ENCODE measurements at regions not wholly inside any gene's neighbourhood (a gene's known extent, or its start where the extent isn't known, plus 50 kb on each side); places are given as distances from the start of the nearest gene placed in this dataset.

DNA sequence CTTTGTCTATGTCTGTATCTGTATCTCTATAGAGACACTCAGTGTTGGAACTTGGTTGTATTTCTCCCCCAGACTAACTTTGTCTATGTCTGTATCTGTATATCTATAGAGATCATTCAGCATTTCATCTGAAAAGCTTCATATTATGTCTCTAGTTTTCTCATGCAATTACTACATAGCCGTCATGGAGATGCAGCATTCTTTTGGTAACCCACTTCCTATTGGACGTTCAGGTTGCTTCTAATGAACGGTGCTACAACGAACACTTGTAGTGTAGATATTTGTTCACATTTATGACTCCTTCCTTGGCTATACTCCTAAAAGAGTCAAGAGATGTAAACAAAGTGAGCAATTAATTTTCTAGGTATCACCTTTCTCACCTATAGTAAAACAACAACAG, 81.5 kb upstream of the KCNA1 start:
- no peak for TF ChIP-seq EZH2 (IDR thresholded peaks at IDR 0.05; ENCODE audit: borderline replicate concordance)
- TF ChIP-seq EZH2phosphoT487 (IDR thresholded peaks at IDR 0.05; ENCODE audit: low read depth, severe bottlenecking, unreplicated experiment), result no peak
- TF ChIP-seq, protein P1, sequence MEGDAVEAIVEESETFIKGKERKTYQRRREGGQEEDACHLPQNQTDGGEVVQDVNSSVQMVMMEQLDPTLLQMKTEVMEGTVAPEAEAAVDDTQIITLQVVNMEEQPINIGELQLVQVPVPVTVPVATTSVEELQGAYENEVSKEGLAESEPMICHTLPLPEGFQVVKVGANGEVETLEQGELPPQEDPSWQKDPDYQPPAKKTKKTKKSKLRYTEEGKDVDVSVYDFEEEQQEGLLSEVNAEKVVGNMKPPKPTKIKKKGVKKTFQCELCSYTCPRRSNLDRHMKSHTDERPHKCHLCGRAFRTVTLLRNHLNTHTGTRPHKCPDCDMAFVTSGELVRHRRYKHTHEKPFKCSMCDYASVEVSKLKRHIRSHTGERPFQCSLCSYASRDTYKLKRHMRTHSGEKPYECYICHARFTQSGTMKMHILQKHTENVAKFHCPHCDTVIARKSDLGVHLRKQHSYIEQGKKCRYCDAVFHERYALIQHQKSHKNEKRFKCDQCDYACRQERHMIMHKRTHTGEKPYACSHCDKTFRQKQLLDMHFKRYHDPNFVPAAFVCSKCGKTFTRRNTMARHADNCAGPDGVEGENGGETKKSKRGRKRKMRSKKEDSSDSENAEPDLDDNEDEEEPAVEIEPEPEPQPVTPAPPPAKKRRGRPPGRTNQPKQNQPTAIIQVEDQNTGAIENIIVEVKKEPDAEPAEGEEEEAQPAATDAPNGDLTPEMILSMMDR (IDR thresholded peaks at IDR 0.05; ENCODE audit: poor library complexity), result no peak
- no peaks in the 10 kb centered on the region for H3K9me3 ChIP-seq (ENCODE audit: low read depth)
- H3K27me3 ChIP-seq, result peaks cover 29% of the 10 kb centered on the region
- H3K79me2 ChIP-seq, result no peaks in the 10 kb centered on the region
- H4K20me1 ChIP-seq (ENCODE audit: insufficient read depth, poor library complexity, severe bottlenecking), result no peaks in the 10 kb centered on the region
- no peaks in the 10 kb centered on the region for H3K4me1 ChIP-seq (ENCODE audit: insufficient read depth)
- H3K27ac ChIP-seq, result no peak overlapping the region
- no peaks in the 10 kb centered on the region for H3K9me2 ChIP-seq (replicated peaks; ENCODE audit: insufficient read depth)
- H3K4me3 ChIP-seq, result no peak overlapping the region
- H3K4me2 ChIP-seq, result no peak overlapping the region
- WGBS (ENCODE audit: low lambda C conversion rate, missing lambda C conversion rate), result 55% methylated on average over 4 of the region's 4 CpGs
- no peak overlapping the region for H2AFZ ChIP-seq
- DNase-seq (ENCODE audit: low spot score), result no peak
- no peaks in the 10 kb centered on the region for H3K36me3 ChIP-seq (replicated peaks; ENCODE audit: insufficient read depth, low read depth)

GRCh38 chr12:4829161-4829792, 80.4 kb upstream of the KCNA1 start:
- Histone ChIP-seq H3K4me2 (no peak overlapping the region), H3K27ac (no peak overlapping the region), H4K20me1 (ENCODE audit: insufficient read depth, poor library complexity, severe bottlenecking) (no peaks in the 10 kb centered on the region), H3K79me2 (no peaks in the 10 kb centered on the region), H3K4me3 (no peak overlapping the region), H2AFZ (no peak overlapping the region), H3K4me1 (ENCODE audit: insufficient read depth) (no peaks in the 10 kb centered on the region), H3K9me3 (ENCODE audit: low read depth) (no peaks in the 10 kb centered on the region), H3K27me3 (peaks cover 29% of the 10 kb centered on the region), H3K9me2 (replicated peaks; ENCODE audit: insufficient read depth) (no peaks in the 10 kb centered on the region), H3K36me3 (replicated peaks; ENCODE audit: insufficient read depth, low read depth) (no peaks in the 10 kb centered on the region)
- WGBS (ENCODE audit: low lambda C conversion rate, missing lambda C conversion rate), result 55% methylated on average over 7 of the region's 7 CpGs
- TF ChIP-seq, protein P1 (IDR thresholded peaks at IDR 0.05; ENCODE audit: poor library complexity), result no peak
- TF ChIP-seq EZH2 (IDR thresholded peaks at IDR 0.05; ENCODE audit: borderline replicate concordance), result no peak
- no peak for TF ChIP-seq EZH2phosphoT487 (IDR thresholded peaks at IDR 0.05; ENCODE audit: low read depth, severe bottlenecking, unreplicated experiment)
- no peak for DNase-seq (ENCODE audit: low spot score)

- no peak overlapping the region for H2AFZ ChIP-seq
- WGBS (ENCODE audit: low lambda C conversion rate, missing lambda C conversion rate), result 70% methylated on average over 6 of the region's 6 CpGs
Measured at GRCh38 chr12:4829793-4830162, 79.9 kb upstream of the KCNA1 start.

More at GRCh38 chr12:4829793-4830162, 79.9 kb upstream of the KCNA1 start:
- Histone ChIP-seq H3K27ac (no peak overlapping the region), H4K20me1 (ENCODE audit: insufficient read depth, poor library complexity, severe bottlenecking) (no peaks in the 10 kb centered on the region), H3K27me3 (peaks cover 29% of the 10 kb centered on the region), H3K9me3 (ENCODE audit: low read depth) (no peaks in the 10 kb centered on the region), H3K36me3 (replicated peaks; ENCODE audit: insufficient read depth, low read depth) (no peaks in the 10 kb centered on the region), H3K4me3 (no peak overlapping the region), H3K79me2 (no peaks in the 10 kb centered on the region), H3K4me1 (ENCODE audit: insufficient read depth) (no peaks in the 10 kb centered on the region), H3K9me2 (replicated peaks; ENCODE audit: insufficient read depth) (no peaks in the 10 kb centered on the region), H3K4me2 (no peak overlapping the region)
- DNase-seq (ENCODE audit: low spot score), result no peak
- TF ChIP-seq EZH2 (IDR thresholded peaks at IDR 0.05; ENCODE audit: borderline replicate concordance) (no peak), EZH2phosphoT487 (IDR thresholded peaks at IDR 0.05; ENCODE audit: low read depth, severe bottlenecking, unreplicated experiment) (no peak)
- TF ChIP-seq, protein P1 (IDR thresholded peaks at IDR 0.05; ENCODE audit: poor library complexity), result no peak
